HT1080 (cell line): ENCODE measurements at regions not wholly inside any gene's neighbourhood (a gene's known extent, or its start where the extent isn't known, plus 50 kb on each side); places are given as distances from the start of the nearest gene placed in this dataset.
"Not testable (repeated sequence)": the region's sequence is repeated elsewhere in the genome, so short reads cannot be mapped to it uniquely, and the experiment has no call there.

Experiments
- DNase-seq: peaks from one replicate; pipeline ENCODE4 v3.0.0-alpha.2; 2015; ENCODE audit warnings: low read depth

DNA sequence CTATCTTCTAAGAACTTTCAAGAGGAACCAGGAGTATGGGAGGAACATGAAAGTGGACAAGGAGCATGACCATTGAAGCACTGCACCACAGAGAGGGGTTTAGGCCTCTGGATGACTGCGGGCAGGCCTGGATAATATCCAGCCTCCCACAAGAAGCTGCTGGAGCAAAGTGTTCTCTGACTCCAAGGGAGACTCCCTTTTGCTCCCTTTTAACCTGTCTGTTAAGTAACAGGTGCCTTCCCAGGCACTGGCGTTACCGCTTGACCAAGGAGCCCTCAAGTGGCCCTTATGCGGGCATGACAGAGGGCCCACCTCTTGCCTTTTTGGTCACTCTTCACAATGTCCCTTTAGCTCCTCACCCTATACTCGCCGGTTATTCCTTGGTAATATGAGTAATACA lies 666.2 kb downstream of the SLITRK6 start:
- DNase-seq: no peak

DNA sequence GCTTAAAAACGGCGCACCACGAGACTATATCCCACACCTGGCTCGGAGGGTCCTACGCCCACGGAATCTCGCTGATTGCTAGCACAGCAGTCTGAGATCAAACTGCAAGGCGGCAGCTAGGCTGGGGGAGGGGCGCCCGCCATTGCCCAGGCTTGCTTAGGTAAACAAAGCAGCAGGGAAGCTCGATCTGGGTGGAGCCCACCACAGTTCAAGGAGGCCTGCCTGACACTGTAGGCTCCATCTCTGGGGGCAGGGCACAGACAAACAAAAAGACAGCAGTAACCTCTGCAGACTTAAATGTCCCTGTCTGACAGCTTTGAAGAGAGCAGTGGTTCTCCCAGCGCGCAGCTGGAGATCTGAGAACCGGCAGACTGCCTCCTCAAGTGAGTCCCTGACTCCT lies 675.7 kb downstream of the SLITRK6 start:
- DNase-seq: not testable (repeated sequence)

DNA sequence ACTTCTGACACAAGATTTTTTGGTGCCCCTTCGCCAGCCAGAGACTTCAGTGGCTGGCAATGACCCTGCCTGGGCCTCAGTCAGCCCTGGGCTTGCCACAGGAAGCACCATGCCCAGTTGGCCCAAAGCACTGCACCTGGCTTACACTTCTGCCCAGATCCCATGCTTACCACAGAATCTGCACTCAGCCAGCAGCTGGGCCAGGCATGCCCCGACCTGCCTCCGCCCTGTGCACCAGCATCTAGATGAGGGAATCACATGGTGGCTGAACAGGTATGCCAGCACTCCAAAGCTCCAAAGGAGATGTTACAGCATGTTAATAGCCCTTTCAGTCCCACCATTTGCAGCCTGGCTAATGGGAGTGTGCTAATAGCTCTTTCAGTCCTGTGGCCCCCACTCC lies 690.9 kb downstream of the SLITRK6 start:
- no peak for DNase-seq

DNA sequence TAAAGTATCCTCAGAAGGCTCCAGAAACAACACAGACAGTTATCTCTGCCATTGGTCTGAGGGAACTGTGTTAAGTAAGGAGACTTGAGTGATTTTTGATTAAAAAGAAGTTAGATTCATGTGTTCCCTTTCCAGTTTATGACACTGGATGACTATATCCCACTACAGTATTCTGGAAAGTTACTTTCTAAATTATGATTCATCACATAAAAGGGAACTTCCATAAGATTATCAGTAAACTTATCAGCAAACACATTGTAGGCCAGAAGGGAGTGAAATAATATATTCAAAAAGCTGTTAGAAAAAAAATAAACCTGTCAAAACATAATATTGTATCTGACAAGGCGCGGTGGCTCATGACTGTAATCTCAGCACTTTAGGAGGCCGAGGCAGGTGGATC lies 700.0 kb downstream of the SLITRK6 start:
- no peak for DNase-seq

DNA sequence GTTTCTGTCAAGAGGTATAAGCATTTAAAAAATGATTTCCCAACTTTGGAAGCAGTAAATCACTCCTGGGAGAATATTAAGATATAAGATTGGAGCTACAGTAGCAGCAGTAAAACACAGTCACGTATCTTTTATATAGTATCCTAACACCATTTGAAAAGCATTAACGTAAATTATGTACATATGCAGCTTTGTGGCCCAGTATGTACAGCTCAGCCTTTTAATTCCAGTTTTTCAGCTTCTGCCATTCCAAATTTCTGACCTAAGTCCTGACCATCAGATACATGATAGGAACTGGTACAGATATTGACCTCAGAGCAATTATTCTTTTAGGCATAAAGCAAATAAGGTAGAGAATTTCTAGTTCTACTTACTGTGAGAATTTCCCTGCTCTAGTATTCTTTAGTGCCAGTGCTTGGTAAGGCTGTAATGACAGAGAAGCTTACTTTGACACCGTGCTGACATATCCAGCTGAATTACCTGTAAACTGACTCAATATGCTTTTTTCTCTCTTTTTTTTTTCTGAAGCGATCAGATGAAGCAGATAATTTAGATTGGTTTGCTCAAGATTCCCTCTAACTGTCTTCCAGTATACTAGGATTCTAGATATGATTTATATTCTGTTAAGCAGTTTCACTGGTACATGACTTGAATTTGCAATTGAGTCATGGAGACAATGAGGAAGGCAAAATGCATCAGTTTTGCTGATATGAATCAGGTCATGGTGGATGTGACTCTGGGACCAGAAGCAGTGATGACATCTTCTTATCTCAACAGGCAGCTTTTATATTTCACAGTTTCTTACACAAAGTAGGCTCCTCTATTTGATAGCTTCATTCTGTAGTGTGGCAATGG lies 703.6 kb downstream of the SLITRK6 start:
- DNase-seq: no peak

DNA sequence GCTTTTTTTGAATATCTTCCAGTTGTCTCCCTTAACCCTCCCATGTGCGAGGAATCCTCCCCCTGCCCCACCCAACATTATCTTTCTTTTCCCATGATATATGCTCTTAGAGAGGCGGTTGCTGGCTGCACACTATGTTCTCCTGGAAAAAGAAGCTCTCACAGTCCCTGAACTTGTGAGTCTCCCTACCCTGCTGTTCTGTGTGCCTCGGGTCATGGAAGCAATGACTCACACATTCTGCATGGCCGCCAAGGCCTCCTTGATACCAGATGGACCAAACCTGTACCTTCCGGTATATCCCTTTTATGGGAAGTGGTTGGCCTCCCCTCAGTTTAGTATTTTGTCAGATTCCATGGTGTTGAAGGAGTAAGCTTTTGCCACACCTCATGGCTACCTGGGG lies 705.4 kb downstream of the SLITRK6 start:
- DNase-seq: peak; percentile 51

DNA sequence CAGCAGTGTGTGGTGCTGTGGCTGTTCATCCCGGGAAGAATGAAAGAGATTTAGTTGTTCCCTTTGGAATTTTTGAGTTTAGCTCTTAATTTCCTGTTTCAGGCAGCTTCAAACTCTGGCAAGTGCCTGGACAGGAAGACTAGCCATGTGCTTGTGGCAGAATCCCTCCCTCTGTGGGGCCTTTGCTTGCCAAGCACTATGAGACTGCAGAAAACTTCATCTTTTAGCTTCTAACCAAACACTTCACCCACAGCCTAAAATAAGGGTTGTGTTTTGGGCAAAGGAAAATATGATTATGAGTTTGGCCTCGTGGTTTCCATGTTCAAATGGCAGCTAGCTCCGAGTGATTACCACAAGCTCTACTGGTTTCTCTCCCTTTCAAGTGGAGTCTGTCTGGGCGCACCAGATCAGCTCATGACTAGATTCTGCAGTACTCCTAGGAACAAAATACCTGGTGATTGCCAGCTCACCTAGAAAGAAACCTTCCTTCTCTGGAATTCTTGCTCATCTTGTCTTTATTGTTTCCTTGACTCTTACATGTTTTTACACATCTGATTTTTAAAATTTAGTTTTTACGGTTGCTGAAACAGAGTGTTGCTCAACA lies 707.5 kb downstream of the SLITRK6 start:
- peak; percentile 9 for DNase-seq

DNA sequence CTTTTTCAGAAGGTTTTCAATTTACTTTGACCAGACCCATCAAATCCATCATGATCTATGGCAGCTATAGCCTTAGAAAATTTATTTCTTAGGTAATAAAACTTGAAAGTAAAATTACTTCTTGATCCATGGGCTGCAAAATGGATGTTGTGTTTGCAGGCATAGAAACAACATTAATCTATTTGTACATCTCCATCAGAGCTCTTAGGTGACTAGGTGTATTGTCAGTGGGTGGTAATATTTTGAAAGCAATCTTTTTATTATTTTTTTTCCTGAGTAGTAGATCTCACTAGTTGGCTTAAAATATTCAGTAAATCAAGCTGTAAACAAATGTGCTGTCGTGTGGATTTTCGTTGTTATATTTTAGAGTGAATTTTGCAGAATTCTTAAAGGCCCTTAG lies 710.0 kb downstream of the SLITRK6 start:
- DNase-seq: no peak

DNA sequence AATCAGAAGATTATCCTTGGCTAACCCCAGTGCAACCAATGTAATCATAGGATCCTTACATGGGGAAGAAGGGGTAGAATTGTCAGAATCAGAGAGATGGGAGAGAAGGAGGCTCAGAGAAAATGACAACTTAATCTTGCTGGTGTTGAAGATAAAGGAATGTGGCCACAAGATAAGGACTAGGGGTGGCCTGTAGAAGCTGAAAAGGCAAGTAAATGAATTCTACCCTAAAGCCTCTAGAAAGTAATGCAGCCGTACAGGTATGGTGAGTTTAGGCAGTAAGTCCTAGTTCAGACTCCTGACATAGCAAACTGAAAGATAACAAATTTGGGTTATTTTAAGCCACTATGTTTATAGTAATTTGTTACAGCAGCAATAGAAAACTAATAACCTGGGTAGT lies 718.5 kb downstream of the SLITRK6 start:
- no peak for DNase-seq

DNA sequence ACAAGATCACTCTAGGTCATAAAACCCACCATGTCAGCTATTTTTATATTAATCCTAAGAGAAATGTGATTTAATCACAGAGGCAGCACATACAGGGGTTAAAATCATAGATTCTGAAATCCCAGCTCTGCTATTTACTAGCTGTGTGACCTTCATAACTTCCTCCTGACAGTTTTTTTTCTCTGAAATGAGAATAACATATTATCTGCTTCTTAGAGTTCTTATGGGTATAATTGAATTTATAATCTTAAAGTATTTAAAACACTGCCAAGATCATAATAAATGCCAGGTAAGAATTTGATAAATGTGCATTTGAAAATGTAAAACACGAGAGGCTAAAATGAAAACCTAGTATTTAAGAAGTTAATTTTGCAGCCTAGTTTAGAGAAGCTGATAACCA lies 722.9 kb downstream of the SLITRK6 start:
- no peak for DNase-seq

DNA sequence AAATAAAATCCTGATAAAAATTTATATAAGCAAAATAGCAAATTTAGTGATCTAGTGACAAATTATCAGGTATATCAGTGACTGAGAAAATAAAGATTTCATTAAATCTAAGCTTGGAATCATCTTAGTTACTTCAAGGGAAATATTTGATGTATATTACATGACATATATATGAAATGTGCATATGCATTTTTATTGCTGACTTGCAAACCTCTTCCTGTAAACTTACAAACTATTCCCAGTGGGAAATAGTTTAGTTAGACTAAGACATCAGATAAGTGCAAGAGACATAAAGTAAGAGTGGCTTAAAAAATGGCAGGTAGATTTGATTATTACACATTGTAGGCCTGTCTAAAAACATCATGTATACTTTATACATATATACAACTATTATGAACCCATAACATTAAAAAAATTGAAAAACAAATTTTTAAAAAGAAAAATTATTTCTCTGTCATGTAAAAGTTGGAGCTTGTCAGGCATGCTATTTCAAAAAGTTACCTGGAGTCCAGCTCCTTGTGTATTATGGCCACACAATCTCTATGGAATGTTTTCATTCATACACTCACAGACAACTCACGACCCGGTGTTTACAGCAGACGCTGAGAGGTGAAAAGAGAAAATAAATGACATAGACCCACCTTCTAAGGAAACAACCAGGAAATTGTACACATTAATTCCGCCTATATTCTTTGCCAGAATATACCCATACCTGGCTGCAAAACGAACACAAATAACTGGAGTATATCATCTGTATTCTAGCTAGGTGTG lies 724.5 kb downstream of the SLITRK6 start:
- no peak for DNase-seq

DNA sequence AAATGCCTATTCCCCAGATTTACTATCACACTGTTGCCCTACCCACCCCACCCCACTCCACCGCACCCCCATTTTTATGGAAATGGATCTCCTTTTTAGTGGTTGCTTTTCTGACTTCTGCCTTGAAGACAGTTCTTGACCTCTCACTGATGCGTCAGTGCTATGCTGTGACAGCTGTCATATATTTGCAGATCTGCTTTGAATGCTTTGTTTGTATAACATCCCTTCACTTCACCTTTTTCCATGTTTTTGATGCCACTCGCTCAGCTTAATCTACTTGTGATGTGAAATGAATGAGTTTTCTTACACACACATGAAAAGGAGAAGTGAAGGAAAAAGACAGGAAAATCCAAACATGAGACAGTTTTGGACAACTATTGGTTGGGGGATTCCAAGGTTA lies 731.0 kb downstream of the SLITRK6 start:
- no peak for DNase-seq

DNA sequence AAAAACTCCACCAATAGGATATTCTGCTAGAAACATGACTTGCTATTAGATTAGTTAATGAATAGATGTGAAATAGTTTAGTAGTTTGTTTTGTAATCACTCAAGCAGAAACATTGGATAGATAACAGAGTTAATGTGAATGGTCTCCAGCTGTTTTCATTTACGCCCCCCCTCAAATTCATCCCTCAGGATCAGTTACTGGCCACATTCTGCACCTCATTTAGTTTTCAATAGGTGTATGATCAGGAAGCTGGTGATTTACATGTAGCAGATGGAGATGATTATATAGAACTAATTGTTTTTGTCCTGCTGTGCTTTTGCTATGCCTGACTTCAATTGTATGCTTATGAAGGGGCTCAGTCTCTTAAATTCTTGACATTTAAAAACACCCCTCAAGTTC lies 759.0 kb downstream of the SLITRK6 start:
- no peak for DNase-seq

DNA sequence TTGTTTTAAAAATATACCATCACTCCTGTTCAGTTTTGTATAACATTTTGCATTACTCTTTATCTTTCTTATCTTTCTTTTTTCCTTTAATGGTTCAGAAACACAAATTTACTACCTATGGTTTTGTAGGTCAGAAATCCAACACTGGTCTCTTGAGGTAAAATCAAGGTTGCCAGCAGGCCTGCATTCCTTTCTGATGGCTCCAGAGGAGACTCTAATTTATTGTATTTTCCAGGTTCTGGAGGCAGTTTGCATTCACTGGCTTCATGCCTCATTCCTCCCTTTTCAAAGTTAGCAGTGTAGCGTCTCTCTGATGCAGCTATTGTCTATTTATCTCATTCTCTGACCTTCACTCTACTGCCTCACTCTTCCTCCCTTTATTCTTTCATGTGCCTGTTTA lies 767.4 kb downstream of the SLITRK6 start:
- DNase-seq: no peak

DNA sequence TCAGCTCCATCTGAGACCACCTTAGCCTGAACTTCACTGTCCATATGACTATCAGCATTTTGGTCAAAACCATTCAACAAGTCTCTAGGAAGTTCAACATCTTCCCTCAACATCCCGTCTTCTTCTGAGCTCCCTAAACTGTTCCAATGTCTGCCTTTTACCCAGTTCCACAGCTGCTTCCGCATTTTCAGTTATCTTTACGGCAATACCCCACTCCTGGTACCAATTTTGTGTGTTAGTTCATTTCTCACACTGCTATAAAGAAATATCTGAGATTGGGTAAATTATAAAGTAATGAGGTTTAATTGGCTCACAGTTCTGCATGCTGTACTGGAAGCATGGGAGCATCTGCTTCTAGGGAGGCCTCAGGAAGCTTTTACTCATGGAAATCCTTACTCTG lies 771.2 kb downstream of the SLITRK6 start:
- DNase-seq: no peak

DNA sequence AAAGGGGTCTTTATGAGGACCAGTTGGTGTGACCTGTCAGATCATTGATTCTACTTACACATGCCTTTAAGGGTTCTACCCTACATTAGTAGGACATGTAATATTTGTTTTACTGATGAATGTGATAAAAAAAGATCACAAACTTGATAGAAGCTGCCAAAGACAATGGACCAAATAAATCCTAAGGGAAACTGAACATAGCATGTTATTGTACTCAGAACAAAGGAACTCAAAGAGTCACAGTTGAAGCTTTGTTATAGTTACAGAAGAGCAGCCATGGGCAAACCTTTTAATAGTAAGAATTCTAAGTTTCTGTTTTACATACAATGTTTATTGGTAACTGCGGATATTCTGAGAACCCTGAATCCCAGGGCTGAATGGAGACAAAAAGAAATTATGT lies 780.1 kb downstream of the SLITRK6 start:
- no peak for DNase-seq

DNA sequence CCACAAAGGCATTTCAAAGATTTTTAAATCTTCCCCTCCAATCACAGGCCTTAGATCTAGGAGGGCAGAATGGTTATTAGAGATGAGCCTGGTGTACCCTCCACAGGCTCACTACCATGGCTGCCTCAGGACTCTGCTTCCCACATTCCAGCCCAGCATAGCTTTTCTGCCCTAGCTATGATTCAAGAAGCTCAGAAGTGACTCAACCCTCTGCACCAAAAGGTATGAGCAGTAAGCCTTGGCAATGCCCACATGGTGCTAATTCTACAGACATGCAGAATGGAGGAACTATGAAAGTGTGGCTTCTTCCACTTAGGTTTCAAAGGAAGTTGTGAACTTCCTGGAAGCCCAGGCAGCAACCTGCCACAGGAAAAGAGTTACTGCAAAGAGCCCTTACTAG lies 786.2 kb downstream of the SLITRK6 start:
- peak; percentile 27 for DNase-seq

DNA sequence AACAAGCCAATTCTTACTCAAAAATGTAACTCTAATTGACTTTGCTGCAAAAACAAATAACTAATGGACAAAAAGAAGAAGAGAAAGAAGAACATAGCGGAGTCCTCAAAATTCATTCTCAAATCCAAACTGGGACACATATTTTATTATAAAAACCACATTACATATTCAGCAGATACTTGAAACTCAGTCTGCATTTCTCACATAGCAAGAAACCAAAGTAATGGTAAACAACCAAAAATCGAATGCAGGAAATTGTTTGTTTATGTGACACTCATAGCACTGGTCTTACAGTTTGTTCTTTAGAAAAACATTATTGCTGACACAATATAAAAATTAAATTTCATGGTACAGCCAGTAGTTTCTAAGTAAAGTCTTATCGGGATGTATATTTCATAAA lies 789.8 kb downstream of the SLITRK6 start:
- DNase-seq: no peak

DNA sequence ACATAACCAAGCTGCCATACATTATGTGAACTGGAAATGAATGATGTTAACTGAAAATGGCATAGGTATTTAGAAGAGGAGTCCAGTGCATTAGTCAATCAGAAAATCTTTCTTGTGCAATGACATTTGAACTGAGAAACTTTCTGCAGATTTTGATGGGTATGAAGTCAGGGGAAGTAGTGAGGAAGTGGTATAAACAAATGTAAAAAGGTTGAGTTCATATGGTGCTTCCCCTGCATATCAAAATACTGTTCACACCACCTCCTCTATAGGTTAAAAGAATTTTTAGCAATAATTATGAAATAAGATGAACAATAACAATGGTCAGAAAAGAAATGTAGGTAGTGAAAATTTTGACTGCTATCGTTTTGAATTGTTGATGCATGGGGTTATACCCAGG lies 800.0 kb downstream of the SLITRK6 start:
- no peak for DNase-seq

DNA sequence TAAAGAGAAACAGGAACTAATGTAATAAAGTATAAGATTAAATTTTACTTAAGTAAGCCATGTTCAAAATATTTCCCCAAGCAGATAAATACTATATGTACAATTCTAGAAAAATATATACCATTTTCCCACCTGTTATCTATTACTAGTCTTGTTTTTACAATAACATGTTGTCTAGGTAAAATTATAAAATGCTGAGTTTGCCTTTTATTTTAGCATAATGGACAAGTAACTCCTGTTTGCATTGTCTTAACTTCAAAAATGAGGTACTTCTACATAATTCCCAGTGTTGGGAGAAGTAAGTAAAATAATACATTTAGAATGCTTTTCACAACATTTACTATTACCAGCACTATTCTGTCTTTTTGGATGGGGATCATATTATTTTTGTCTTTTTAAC lies 800.5 kb downstream of the SLITRK6 start:
- no peak for DNase-seq

DNA sequence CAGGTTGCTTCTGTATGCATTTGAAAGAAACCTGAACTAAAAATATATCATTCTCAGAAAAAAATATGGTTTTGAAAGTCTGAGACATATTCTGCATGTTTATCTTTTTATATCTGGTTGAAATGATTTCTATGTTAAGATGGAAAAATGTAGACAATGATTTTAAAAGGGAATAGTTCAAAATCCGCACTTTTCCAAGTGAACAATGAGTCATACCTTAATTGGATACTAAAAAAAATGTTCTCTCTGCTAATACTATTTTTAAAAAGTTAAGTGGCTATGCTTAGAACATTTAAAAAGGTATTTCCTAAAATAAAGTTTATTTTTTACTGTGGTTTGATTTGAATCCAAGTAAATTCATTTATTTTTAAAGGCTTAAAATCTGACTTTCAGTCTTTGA lies 801.4 kb downstream of the SLITRK6 start:
- no peak for DNase-seq

DNA sequence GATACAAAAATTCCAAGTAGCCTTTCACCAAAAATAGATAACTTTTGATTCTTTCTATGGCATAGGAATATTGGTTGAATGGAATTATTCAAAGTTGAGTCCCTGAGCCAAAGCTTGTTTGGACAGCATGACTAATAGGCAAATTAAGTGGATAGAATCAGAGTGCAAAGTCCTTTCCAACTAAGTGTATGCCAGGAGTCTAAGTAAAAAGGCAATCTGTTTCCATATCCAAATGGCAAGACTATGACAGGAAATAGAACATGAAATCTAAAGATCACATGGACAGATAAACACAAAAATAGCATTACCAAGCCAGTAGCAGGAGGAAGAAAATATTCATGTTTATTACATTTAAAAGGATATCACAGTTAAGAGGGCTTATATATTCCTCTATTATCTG lies 804.6 kb downstream of the SLITRK6 start:
- DNase-seq: no peak

DNA sequence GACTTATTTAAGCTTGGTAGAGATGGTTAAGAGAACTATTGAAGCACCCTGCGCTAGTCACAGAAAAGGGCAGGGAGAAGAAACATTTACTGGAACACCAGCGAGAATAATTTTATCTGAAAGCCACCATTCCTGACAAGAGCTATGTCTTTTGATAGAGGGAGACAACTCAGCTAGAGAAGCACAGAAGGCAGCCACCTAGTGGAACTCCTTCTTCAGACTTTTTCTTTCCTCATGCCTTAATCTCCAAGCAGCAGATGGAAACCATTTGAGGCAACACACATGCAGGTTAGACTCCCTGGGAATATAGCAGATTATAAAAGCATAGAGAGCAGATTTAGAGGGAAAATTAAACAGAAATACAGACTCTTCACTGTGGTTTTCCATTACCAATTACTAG lies 813.4 kb downstream of the SLITRK6 start:
- no peak for DNase-seq
